Activated naive CD4-positive, alpha-beta T cell treated with anti-CD3 and anti-CD28 coated beads, Interleukin-2, amount 50 U/mL, for 24 hours (primary cell): ENCODE measurements at regions not wholly inside any gene's neighbourhood (a gene's known extent, or its start where the extent isn't known, plus 50 kb on each side); places are given as distances from the start of the nearest gene placed in this dataset.

Experiments used
- H3K27ac Mint-ChIP-seq: one replicate; pipeline ENCODE4 v1.8.0; 2021; ENCODE audit warnings: mild to moderate bottlenecking, mixed read lengths
- H3K27me3 Mint-ChIP-seq: one replicate; pipeline ENCODE4 v1.8.0; 2021; ENCODE audit warnings: mixed read lengths
- H3K36me3 Mint-ChIP-seq: one replicate; pipeline ENCODE4 v1.8.0; 2021; ENCODE audit warnings: mixed read lengths
- H3K4me1 Mint-ChIP-seq: one replicate; pipeline ENCODE4 v1.8.0; 2021; ENCODE audit warnings: mixed read lengths
- H3K4me3 Mint-ChIP-seq: one replicate; pipeline ENCODE4 v1.8.0; 2021; ENCODE audit warnings: mild to moderate bottlenecking, mixed read lengths
- H3K9me3 Mint-ChIP-seq: one replicate; pipeline ENCODE4 v1.8.0; 2021; ENCODE audit warnings: mixed read lengths

DNA sequence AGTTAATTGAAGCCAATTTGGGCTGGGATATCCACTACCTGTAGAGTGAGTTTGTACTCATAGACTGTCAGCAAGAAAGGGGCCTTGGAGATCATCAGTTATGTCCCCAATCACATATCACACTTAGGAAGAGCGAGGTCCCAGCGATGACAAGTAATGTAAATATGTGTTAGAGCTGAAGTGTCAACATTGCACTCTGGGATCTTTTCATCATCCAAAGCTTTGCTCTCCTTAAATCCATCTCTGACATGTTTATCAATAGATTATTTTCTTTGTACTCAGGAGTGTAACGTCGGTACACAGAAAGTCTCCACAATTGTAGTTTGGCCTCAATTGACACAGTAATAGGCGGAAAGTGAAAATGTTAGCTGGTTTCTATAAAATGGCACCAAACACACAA, 113.7 kb upstream of the TPRG1 start:
- Mint-ChIP-seq H3K4me1 (no peaks in the 10 kb centered on the region), H3K9me3 (peaks cover 21% of the 10 kb centered on the region), H3K27ac (no peak overlapping the region), H3K4me3 (no peak overlapping the region), H3K27me3 (peaks cover 8% of the 10 kb centered on the region), H3K36me3 (peaks cover 1% of the 10 kb centered on the region)

- Mint-ChIP-seq H3K27me3 (no peaks in the 10 kb centered on the region), H3K4me1 (no peaks in the 10 kb centered on the region), H3K27ac (no peak overlapping the region), H3K4me3 (no peak overlapping the region), H3K9me3 (peaks cover 4% of the 10 kb centered on the region), H3K36me3 (no peaks in the 10 kb centered on the region)
Observed at GRCh38 chr3:189070965-189071364, 100.8 kb upstream of the TPRG1 start.

DNA sequence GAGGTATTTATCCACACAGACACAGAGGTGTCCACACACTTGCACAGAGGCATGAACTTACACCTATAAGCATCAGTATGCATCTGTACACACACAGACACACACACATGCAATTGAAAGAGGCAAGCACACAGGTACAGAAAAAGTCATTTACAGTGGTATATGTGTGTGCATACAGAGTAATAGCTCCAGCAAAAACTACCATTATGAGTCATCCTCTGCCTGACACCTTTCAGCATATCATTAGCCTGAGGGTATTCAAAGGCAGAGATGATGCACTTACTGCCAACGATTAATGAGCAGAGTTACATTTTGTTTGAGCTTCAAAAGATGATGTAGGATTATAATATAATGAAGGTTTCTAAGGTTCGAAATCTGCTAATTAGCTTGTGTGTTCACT, 100.3 kb upstream of the TPRG1 start:
- Mint-ChIP-seq H3K27me3 (no peaks in the 10 kb centered on the region), H3K4me1 (no peaks in the 10 kb centered on the region), H3K4me3 (no peak overlapping the region), H3K27ac (no peak overlapping the region), H3K36me3 (no peaks in the 10 kb centered on the region), H3K9me3 (peaks cover 4% of the 10 kb centered on the region)

DNA sequence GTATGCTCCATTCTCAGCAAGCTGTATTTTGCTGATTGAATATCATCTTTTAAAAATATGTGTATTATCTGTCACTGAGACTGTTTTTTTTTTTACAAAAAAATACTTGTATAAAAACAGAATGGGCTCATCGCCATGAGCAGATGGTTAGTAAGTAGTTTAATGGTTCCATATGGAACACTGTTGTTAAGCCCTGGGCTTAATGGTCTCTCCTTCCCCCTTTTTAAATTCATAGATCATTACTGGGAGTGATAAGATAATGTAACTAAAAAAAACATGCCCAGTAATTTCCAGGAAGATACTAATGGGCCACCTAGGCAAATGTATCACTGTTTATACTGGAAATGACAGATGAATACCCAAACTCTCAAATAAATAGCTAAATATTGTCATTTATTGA, 95.3 kb upstream of the TPRG1 start:
- Mint-ChIP-seq H3K4me3 (no peak overlapping the region), H3K36me3 (no peaks in the 10 kb centered on the region), H3K27ac (no peak overlapping the region), H3K4me1 (no peaks in the 10 kb centered on the region), H3K9me3 (no peaks in the 10 kb centered on the region), H3K27me3 (no peaks in the 10 kb centered on the region)

GRCh38 chr3:189080745-189081144, 91.0 kb upstream of the TPRG1 start:
- Mint-ChIP-seq H3K4me1 (no peaks in the 10 kb centered on the region), H3K4me3 (no peak overlapping the region), H3K27me3 (no peaks in the 10 kb centered on the region), H3K9me3 (no peaks in the 10 kb centered on the region), H3K27ac (no peak overlapping the region), H3K36me3 (no peaks in the 10 kb centered on the region)

GRCh38 chr3:189082666-189083427, 88.9 kb upstream of the TPRG1 start:
- Mint-ChIP-seq H3K4me1 (no peaks in the 10 kb centered on the region), H3K27me3 (no peaks in the 10 kb centered on the region), H3K4me3 (no peak overlapping the region), H3K9me3 (no peaks in the 10 kb centered on the region), H3K36me3 (no peaks in the 10 kb centered on the region), H3K27ac (no peak overlapping the region)

GRCh38 chr3:189084620-189085019, 87.2 kb upstream of the TPRG1 start:
- no peak overlapping the region for H3K4me3 Mint-ChIP-seq
- no peaks in the 10 kb centered on the region for H3K9me3 Mint-ChIP-seq
- no peaks in the 10 kb centered on the region for H3K4me1 Mint-ChIP-seq
- no peak overlapping the region for H3K27ac Mint-ChIP-seq
- no peaks in the 10 kb centered on the region for H3K36me3 Mint-ChIP-seq
- no peaks in the 10 kb centered on the region for H3K27me3 Mint-ChIP-seq

- no peaks in the 10 kb centered on the region for H3K9me3 Mint-ChIP-seq
- H3K36me3 Mint-ChIP-seq = no peaks in the 10 kb centered on the region
- H3K27ac Mint-ChIP-seq = no peak overlapping the region
- H3K4me1 Mint-ChIP-seq = no peaks in the 10 kb centered on the region
- H3K4me3 Mint-ChIP-seq = no peak overlapping the region
- no peaks in the 10 kb centered on the region for H3K27me3 Mint-ChIP-seq
Observed at GRCh38 chr3:189092547-189092946, 79.2 kb upstream of the TPRG1 start.

- H3K4me3 Mint-ChIP-seq = no peak overlapping the region
- H3K27me3 Mint-ChIP-seq = no peaks in the 10 kb centered on the region
- no peaks in the 10 kb centered on the region for H3K4me1 Mint-ChIP-seq
- no peak overlapping the region for H3K27ac Mint-ChIP-seq
- H3K36me3 Mint-ChIP-seq = no peaks in the 10 kb centered on the region
- H3K9me3 Mint-ChIP-seq = no peaks in the 10 kb centered on the region
Observed at GRCh38 chr3:189094539-189094938, 77.2 kb upstream of the TPRG1 start.

DNA sequence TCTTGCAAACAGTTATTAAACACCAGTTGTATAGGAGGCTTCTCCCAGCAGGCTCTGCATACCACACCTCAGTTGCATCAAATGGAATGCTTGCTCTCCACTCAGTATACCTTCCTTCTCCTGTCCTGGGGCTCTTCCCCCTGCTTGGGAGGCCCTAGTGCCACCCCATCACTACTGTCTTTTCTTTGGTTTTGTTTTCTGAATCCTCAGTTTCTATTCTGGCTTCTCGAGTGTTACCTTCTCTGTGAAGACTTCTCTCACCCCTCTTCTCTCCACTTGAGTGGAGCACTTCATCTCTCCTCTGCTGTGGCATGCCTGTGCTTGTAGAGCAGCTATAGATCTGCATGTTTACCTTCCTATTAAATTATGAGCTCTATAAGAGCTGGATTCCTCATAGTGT, 75.7 kb upstream of the TPRG1 start:
- Mint-ChIP-seq H3K36me3 (no peaks in the 10 kb centered on the region), H3K9me3 (no peaks in the 10 kb centered on the region), H3K4me3 (no peak overlapping the region), H3K27ac (no peak overlapping the region), H3K4me1 (no peaks in the 10 kb centered on the region), H3K27me3 (no peaks in the 10 kb centered on the region)

- H3K27ac Mint-ChIP-seq = no peak overlapping the region
- H3K27me3 Mint-ChIP-seq = no peaks in the 10 kb centered on the region
- H3K36me3 Mint-ChIP-seq = no peaks in the 10 kb centered on the region
- H3K9me3 Mint-ChIP-seq = no peaks in the 10 kb centered on the region
- no peak overlapping the region for H3K4me3 Mint-ChIP-seq
- H3K4me1 Mint-ChIP-seq = no peaks in the 10 kb centered on the region
Observed at GRCh38 chr3:189099031-189099471, 72.7 kb upstream of the TPRG1 start.

GRCh38 chr3:189099505-189100290, 72.1 kb upstream of the TPRG1 start:
- Mint-ChIP-seq H3K36me3 (no peaks in the 10 kb centered on the region), H3K4me1 (no peaks in the 10 kb centered on the region), H3K4me3 (no peak overlapping the region), H3K27ac (no peak overlapping the region), H3K27me3 (no peaks in the 10 kb centered on the region), H3K9me3 (no peaks in the 10 kb centered on the region)

- Mint-ChIP-seq H3K4me1 (no peaks in the 10 kb centered on the region), H3K9me3 (no peaks in the 10 kb centered on the region), H3K27ac (no peak overlapping the region), H3K27me3 (no peaks in the 10 kb centered on the region), H3K36me3 (no peaks in the 10 kb centered on the region), H3K4me3 (no peak overlapping the region)
Observed at GRCh38 chr3:189100866-189101265, 70.9 kb upstream of the TPRG1 start.

DNA sequence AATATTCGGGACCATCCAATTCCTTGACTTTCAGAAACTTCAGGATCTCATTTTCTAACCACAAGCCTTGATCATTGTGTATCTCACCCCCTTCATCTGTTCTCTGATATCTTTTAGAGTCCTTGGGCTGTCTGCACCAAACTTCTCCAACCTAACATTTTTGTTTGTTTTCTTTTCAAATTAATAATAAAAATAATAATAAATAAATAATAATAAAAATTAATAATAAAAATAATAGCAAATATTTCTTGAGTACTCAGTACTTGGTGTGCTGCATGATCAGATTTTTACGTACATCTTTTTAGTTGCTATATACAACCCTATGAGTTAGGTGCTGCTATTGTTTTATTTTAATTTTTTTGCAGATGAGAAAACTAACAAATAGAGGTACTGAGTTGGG, 70.2 kb upstream of the TPRG1 start:
- no peak overlapping the region for H3K4me3 Mint-ChIP-seq
- H3K27me3 Mint-ChIP-seq = no peaks in the 10 kb centered on the region
- no peaks in the 10 kb centered on the region for H3K36me3 Mint-ChIP-seq
- no peak overlapping the region for H3K27ac Mint-ChIP-seq
- no peaks in the 10 kb centered on the region for H3K4me1 Mint-ChIP-seq
- no peaks in the 10 kb centered on the region for H3K9me3 Mint-ChIP-seq

DNA sequence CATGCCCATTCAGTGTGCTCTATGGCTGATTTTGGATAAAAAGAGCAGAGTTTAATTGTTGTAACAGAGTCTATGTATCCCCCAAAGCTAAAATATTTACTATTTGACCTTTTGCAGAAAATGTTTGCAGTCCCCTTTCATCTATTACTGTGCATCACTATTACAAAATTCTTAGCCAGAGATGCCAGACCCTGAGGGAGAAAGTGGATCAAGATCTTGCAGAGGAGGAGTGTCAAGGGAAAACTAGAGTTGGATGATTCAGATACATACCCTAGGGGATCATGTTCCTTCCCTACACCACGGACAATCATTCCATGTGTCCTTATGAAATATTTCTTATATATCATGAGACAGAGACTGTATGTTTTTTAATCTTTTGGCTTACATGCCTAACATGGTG, 68.6 kb upstream of the TPRG1 start:
- H3K4me1 Mint-ChIP-seq = no peaks in the 10 kb centered on the region
- no peak overlapping the region for H3K27ac Mint-ChIP-seq
- no peaks in the 10 kb centered on the region for H3K27me3 Mint-ChIP-seq
- no peaks in the 10 kb centered on the region for H3K36me3 Mint-ChIP-seq
- no peaks in the 10 kb centered on the region for H3K9me3 Mint-ChIP-seq
- no peak overlapping the region for H3K4me3 Mint-ChIP-seq

GRCh38 chr3:189108067-189108466, 63.7 kb upstream of the TPRG1 start:
- H3K9me3 Mint-ChIP-seq = no peaks in the 10 kb centered on the region
- H3K4me3 Mint-ChIP-seq = no peak overlapping the region
- no peaks in the 10 kb centered on the region for H3K36me3 Mint-ChIP-seq
- no peaks in the 10 kb centered on the region for H3K4me1 Mint-ChIP-seq
- peaks cover 7% of the 10 kb centered on the region for H3K27me3 Mint-ChIP-seq
- no peak overlapping the region for H3K27ac Mint-ChIP-seq
